HG02852 (cell line): ENCODE measurements at regions not wholly inside any gene's neighbourhood (a gene's known extent, or its start where the extent isn't known, plus 50 kb on each side); places are given as distances from the start of the nearest gene placed in this dataset.

Experiments used
- ATAC-seq: cut with Tn5 transposase; IDR thresholded peaks from one replicate; pipeline ENCODE4 v1.9.1; 2021; ENCODE audit warnings: mild to moderate bottlenecking, moderate library complexity; ENCODE audit not compliant: unreplicated experiment

DNA sequence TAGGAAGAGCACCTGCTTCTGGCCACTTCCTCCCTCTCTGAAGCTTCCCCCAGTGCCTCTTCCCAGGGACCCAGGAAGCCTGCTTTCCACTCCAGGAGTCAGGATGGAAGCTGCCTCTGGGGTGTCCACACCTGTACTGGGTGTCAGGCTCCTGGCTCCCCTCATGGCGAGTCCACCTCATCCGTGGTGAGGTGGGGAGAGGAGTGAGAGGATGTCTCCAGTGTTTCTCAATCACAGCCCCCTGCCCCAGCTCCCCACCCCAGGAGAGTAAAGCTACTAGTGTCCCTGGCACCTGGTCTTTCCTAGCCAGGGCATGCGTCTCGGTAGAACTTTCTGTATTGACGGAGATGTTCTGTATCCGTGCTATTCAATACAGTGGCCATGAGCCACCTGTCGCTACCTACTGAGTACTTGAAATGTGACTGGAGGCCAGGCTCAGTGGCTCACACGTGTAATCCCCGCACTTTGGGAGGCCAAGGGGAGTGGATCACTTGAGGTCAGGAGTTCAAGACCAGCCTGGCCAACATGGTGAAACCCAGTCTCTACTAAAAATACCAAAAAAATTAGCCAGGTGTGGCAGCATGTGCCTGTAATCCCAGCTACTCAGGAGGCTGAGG is 171.2 kb upstream of the HAAO start:
- ATAC-seq: no peak

DNA sequence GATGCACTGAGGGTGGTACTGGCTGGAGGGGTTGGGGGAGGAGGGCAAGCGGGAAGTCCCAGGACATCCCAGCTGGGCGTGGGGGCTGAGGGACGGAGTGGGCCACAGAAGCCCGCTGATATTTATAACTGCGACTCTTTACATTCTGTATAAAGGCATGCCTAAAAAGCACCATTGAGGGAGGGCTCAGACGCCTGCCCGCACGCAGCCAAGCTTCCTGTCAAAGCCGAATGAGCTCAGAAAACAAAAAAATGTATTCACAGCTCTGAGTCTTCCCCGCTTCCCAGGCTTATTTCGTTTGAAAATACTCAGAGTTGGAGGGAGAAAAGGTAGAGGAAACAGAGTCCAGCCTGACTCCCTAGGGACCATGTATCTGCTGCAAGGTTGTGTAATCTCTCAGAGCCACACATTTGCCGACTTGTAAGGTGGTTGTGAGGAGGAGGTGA is 170.1 kb upstream of the HAAO start:
- ATAC-seq: no peak

DNA sequence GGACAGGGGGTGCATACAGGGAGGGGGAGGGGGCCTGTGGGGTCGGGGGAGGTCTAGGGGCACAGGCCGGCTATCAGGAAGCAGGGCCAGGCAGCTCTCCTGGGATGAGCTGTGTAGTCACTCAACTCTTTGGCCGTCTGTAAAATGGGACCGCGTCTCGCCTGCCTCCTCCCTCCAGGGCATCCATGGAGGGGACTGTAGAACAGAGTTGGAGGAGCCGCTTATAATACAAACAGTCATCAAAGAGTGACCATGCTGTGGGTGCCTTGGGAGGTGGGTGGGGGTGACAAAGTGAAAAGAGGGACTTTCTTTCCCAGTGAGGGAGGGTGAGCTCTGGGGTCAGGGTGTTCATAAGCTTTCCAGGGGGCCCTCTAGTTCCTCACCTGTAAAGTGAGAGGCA is 169.6 kb upstream of the HAAO start:
- no peak for ATAC-seq

DNA sequence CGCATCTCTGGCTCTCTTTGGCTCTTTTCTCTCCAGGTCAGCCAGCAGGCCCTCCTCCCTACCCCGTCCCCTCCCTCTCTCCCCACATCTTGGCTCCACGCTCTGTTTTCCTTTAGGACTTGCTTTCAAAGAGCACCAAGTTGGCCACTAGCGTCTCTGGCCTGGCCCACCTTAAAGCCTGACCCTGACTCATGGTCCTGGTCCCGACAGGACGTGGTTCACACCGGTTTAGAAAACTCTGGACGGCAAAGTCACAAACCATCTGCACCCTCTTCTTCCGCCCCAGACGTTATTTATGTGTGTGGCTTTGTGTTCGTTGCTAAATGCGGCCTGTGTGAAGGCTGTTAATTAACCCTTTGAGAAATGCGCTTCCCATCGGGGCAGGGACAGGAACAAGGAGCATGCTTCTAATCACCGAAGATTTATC is 169.0 kb upstream of the HAAO start:
- ATAC-seq: no peak

DNA sequence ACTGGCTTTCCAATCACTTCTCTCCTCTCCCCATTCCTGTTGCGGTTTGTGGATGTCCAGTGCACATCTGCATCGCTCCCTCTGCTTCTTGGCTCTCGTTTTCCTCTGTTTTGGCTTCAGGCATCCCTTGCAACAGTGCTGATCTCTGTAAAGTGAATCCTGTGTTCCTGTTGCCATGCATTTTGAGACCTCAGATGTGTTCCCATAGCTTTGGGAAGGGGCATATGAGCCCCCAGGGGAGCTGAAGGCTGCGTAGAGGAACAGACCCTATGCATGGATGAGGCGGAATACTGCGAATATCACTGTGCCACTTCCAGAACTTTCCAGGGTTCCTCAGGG is 168.4 kb upstream of the HAAO start:
- no peak for ATAC-seq

DNA sequence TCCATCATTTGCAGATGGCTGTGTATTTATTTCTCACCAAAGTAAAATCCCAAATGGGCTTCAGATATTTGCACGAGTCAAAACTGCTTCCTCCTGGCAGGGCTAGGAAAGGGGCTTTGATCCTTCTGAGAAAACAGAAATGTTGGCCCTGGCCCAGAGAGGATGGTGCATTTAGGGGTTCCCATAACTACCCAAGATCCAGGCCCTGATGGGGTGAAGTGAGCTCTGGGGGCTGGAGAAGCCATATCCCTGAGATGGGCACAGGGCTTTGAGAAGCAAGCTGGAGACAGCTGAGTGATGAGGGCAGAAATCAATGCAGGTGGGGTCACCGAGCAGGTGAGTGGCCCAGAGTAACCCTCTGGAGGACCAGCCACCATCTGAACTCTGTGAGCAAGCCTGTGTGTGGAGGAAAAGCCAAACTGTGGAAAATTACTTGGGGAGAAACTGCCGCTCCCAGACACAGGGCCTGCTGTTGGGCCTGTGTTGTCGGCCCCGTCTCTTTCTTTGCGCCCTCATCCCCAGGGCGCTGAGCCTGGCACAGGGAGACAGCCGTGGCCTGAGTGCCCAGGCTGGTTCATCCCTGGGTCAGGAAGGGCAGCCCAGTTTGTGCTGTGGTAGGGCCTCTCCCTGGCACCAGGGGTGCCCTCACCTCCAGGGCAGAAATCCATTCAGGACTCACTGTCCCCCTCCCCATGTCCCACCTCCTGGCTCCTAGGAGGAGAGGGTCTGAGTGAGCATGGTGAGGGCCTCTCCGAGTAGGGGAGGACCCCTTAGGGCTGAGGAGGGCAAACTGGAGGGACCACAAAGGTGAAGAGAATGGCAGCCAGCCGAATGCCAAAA is 167.8 kb upstream of the HAAO start:
- ATAC-seq: no peak

DNA sequence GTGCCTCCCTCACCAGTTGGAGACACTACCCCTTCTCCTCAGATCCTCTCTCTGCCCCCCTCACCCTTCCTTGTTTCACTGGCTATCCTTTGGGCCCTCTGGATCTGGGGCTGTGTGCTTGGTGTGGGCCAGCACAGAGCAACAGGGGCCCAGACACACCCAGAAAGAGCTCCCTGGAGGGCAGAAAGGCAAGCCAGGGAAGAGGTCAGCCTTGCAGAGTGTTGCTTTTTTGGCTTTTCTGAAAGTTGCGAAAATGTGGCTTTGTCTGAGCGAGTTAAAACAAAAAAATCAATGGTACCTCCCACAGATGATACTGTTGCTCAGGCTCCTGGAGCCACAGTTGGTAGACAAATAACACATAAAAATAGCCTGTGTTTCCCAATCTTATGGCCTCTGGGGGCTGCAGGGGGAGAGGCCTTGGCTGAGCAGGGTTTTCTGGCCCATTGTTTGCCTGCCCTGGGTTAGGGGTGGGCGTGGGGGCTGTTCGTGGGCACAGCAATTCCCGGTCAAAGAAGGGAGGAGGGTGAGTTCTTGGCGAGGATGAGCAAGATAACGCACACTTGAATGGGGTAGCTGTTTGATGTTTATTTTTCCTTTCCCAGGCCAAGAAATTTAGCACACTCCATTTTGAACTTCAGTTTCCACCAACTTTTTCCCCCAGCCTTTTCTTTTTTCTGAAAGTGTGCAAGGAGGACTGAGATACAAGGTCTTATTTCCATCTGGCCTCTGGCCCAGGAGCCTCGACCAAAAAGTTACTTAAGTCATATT is 167.0 kb upstream of the HAAO start:
- ATAC-seq: no peak

DNA sequence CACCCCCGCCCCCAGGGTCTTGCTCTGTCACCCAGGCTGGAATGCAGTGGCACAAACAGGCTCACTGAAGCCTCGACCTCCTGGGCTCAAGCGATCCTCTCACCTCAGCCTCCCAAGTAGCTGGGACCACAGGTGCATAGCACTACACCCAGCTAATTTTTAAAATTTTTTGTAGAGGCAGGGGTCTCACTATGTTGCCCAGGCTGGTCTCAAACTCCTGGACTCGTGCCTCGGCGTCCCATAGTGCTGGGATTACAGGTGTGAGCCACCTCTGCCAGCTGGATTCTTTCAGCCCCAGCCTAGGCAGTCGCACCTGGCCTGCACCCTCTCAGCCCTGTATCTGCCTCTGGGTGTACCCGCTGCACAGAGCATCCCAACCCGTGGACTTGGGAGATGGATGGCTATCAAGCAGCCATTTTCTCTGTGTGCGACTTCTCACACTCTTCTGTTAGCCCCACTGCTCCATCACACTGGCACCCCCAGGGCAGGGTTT is 166.4 kb upstream of the HAAO start:
- ATAC-seq: no peak

DNA sequence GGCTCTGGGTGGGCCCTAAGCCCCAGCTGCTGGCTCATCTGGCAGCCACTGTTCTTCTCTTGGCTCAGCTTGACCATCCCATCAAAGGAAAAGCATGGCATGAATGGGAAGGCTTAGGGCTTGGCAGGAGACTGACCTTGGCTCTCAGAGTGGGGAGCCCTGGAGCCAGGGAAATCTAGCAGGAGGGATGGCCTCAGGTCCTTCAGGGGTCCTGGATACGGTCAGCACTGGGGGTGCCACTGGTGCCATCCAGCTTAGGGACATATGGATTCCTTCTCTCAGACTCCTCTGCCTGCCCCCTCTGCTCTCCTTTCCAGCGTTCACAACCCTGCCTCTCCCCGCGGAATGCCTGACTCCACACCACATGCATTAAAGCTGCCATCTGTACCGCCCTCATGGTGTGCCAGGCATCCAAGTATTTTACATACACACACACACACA is 165.5 kb upstream of the HAAO start:
- ATAC-seq: no peak

DNA sequence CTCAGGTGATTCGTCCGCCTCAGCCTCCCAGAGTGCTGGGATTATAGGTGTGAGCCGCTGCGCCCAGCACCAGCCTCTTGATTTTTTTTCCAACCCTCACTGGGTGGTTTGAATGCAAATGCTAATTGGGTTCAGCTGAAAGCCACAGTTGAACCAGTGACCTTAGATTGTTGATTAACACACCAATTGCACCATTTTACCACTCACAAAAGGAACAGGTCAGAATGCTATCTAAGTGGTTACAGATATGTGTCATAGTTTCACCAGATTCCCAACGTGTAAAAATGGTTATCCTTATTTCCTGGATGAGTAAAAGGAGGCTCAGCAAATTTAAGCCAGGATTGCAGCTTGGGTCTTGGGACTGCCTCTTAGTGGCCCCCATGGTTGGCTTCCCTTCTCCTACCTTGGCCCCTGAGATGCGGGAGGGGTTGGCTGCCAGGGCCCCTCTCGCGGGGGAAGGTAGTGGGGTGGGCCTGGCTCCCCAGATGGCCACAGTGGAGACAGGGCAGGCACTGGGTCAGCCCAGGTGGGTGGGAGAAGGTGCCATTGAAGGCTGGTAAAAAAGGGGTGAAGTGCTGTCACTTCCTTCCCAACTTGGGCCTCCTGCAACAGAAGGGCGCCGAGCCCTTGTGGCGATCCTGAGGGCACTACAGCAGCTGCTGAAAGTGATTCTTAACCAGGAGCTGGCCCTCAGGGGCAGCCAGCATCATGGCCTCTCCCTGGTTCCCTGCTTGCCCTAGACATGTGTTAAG is 164.9 kb upstream of the HAAO start:
- no peak for ATAC-seq

DNA sequence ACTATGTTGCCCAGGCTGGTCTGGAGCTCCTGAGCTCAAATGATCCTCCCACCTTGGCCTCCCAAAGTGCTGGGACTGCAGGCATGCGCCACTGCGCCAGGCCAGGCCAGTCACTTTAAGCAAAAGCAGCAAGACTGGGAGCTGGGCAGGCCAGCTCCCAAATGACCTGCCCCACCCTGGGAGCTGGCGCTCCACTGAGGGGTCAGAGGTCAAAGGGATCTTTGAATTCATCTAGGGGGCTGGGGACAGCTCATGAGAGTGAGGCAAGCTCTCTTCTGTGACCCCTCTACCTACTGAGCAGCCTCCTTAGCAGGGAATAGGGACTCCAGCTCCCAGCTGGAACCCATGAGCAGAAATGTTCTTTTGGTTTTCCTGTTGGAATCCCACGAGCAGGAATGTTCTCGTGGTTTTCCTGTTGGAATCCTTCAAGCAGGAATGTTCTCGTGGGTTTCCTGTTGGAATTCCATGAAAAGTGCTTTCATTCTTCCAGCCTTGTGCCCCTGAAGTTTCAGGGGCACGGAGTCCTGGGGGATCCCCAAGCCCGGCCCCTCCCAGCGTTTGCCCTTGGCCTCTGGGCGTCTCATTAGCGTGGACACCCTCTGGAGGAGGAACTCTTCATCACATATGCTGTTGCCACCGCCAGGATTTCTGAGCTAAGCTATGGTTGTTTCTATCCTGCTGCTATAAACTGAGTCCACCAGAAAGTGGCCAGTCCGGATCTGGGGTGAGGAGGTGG is 162.0 kb upstream of the HAAO start:
- no peak for ATAC-seq

DNA sequence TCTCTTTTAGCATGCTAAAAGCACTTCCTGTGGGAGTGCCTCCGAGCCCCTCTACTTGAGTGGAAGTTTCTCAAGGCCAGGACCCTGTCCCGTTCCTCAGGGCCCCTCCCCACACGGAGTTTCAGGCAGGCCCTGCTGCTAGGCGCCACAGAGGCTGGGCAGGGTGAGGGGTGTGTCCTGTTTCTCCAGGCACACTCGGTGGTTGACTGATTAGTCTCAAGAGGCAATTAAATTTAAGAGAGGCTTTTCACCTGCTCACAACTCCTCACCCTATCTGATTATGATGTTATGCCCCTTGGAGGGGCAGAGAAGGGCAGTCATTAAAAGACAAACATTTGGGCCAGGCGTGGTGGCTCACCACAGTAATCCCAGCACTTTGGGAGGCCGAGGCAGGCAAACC is 160.8 kb upstream of the HAAO start:
- no peak for ATAC-seq

DNA sequence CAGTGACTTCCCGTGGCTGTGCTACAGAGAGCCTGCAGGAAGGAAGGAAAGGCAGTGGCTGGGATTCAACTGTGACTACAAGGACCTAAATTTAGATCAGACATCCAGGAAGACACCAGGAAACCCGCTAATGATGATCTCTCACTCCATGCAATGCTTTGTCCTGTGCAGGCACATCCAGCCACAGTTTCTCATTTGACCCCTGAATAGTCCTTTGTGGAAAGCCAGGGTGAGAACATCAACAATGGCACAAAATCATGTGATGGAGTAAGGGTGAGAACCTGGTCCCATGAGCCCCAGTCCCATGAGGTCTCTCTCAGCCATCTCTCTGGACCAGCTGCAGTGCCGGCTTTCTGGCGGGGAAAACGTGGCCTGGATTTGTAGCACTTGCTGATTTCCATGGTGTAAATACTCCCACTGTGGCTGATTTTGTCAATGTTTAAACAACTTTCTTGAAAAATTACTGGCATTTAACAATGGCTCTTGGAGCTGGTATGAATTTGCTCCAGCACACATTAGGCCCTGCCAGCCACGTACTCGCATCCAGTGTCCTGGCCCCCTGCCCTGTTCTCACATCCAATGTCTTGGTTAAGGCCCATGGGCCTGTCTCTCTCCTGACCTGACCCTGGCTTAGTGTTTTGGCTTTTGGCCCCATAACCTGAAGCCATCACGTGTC is 159.0 kb upstream of the HAAO start:
- ATAC-seq: no peak

DNA sequence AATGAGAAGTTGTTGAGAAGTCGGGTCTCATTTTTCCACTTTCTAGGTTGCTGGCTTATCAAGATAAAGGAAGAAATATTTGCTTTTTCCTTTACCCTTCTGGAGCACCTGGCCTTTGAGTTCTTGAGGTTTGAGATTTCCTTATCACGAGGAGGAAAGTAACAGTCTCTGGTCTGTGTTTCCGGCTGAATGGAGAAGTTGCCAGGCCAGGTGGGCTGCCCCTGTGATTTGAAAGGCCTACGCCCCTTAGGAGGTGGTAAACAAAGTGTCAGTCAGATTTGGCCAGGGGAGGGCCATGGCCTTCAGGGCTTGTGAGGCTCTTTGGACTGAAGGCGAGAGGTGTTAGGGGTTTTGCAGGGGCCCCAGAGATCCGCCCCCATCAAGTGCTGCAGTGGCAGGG is 156.7 kb upstream of the HAAO start:
- no peak for ATAC-seq

DNA sequence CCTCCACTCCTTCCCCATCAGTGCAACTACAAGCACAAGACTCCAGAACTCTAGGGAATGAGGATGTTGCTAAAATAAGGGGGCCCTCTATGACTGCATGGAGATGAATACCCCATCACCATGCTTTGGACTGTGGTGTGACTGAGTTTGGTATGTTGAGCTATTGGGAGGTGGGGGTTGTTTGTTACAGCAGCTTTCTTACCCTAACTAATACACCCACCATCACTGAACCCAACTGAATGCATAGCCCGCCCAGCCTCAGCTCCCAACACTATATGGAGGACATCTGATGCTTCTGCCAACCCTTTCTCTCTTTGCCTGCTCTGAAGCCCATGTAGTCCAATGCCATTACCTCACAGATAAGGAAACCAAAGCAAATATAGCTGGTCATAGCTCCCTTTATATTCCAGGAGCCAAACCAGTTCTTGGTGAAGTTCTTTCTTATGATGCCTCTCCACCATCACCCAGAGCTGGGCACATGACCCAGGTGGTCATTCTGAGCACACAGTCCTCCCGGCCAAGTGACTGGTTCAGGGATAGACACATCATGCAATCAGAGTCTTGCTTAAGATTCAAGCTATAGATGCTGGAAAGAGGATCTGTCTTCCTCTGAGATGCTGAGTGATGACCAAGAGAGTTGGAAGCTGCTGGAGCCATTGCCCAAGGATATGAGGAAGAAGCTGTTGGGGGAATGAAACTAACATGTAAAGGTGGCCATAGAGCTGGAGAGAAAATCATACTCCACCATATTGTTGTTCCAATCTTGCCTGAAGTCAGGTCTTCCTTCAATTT is 155.6 kb upstream of the HAAO start:
- no peak for ATAC-seq

DNA sequence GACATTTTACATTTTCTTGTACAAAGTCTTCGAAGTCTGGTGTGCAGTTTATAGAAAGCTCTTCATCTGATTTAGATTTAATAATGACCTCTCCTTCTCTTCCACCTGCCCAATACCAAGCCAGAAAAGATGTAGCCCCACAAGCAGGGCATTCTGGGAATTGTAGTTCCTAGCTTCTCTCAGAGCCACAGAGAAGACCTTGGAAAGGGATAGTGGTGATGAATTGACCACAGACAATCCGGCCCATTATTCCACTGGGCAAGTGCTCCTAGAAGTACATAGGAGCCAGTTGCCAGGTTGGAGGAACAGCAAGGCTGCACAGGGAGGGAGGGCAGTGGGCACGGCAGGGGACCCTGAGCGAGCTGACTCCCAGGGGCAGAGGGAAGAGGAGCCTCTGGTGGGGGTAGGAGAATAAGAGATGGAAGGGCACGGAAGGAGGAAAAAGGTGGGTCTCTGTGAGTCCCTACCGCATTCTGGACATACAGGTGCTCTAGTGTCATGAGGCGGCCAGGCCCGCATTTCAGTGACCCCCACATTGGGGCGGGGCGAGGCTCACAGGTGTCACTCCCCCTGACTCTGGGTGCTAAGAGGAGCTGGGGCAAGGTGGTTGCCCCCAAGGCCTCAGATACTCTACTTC is 152.5 kb upstream of the HAAO start:
- ATAC-seq: no peak

DNA sequence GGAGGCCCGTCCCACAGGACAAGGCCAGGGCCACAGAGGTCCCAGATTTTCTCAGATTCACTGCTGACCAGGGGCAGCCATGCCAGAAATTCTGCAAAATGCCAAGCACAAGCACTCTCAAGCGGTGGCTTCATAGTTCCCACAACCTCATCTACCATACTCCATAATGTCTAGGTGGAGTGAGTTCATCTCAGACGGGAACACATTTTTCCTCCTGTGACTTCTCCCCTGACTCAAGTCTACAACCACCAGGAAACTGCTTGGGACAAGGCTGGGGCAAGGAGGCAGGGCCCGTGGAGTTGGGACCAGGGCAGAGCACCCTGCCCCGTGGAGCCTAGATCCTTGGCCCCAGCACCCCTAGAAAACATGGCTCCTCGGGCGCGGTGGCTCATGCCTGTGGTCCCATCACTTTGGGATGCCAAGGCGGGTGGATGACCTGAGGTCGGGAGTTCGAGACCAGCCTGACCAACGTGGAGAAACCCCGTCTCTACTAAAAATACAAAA is 150.7 kb upstream of the HAAO start:
- ATAC-seq: no peak
